Effector CD4-positive, alpha-beta T cell (primary cell): ENCODE measurements at regions not wholly inside any gene's neighbourhood (a gene's known extent, or its start where the extent isn't known, plus 50 kb on each side); places are given as distances from the start of the nearest gene placed in this dataset.
"Not testable (repeated sequence)": the region's sequence is repeated elsewhere in the genome, so short reads cannot be mapped to it uniquely, and the experiment has no call there.

Source experiments
- DNase-seq: peaks from one replicate; pipeline ENCODE4 v3.0.0-alpha.2; 2020

- DNase-seq: no peak
Measured at GRCh38 chr5:82534986-82535385, 256.8 kb upstream of the RPS23 start.

- not testable (repeated sequence) for DNase-seq
Measured at GRCh38 chr5:82532075-82532474, 253.9 kb upstream of the RPS23 start.

DNA sequence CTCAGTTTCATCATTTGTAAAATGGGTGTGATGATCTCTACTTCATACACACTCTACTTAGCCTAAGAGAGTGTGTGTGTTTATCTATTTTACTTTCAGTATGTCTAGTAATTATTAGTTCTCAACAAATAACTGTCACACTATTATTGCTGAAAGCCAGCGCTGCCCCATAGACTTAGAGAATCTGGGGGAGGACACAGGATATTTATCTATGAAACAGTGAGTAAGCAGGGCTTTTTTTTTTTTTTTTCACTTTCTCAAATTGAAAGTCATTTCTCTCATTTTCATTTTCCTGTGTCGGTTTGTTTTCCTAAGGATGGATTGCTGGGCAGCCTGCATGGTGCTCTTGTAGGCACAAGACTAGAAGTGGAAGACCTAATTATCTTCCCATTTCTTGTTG, 248.4 kb upstream of the RPS23 start:
- DNase-seq: no peak

- no peak for DNase-seq
Measured at GRCh38 chr5:82525626-82526025, 247.5 kb upstream of the RPS23 start.

GRCh38 chr5:82523633-82524032, 245.5 kb upstream of the RPS23 start:
- no peak for DNase-seq

- DNase-seq: no peak
Measured at GRCh38 chr5:82522897-82523296, 244.7 kb upstream of the RPS23 start.

- DNase-seq: no peak
Measured at GRCh38 chr5:82521431-82522051, 243.4 kb upstream of the RPS23 start.

- DNase-seq: no peak
Measured at GRCh38 chr5:82519558-82519957, 241.4 kb upstream of the RPS23 start.

GRCh38 chr5:82517544-82518075, 239.5 kb upstream of the RPS23 start:
- DNase-seq: no peak

- DNase-seq: no peak
Measured at GRCh38 chr5:82513738-82514137, 235.6 kb upstream of the RPS23 start.

GRCh38 chr5:82512025-82512424, 233.9 kb upstream of the RPS23 start:
- no peak for DNase-seq

DNA sequence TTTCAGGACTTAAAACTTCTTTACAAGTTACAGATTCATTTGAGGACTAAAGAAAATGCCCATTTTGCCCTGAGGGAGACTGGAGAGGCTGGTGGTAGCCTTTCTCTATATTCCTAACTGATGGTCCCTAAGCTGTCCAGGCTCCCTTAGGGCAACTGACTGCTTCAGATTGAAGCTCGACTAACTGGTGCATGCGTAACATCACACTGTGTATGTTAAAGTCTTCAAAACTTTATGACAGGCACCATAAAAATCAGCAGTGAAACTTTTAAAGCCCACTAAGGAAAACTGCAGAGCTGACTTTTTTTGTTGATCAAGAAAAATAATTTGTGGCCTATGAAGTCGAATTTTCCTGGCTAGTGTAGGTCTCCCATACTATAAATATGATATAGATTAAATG, 233.0 kb upstream of the RPS23 start:
- DNase-seq: no peak

- no peak for DNase-seq
Measured at GRCh38 chr5:82509762-82510161, 231.6 kb upstream of the RPS23 start.

DNA sequence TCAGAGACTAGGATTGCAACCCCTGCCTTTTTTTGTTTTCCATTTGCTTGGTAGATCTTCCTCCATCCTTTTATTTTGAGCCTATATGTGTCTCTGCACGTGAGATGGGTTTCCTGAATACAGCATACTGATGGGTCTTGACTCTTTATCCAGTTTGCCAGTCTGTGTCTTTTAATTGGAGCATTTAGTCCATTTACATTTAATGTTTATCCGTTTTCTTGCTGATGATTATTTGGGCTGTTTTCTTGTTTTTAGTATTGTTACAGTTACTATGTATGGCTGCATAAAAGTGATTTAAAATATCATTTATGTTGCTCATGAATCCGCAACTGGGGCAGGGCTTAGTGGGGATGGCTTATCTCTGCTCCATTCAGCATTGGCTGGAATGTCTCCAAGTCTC, 228.2 kb upstream of the RPS23 start:
- DNase-seq: not testable (repeated sequence)

DNA sequence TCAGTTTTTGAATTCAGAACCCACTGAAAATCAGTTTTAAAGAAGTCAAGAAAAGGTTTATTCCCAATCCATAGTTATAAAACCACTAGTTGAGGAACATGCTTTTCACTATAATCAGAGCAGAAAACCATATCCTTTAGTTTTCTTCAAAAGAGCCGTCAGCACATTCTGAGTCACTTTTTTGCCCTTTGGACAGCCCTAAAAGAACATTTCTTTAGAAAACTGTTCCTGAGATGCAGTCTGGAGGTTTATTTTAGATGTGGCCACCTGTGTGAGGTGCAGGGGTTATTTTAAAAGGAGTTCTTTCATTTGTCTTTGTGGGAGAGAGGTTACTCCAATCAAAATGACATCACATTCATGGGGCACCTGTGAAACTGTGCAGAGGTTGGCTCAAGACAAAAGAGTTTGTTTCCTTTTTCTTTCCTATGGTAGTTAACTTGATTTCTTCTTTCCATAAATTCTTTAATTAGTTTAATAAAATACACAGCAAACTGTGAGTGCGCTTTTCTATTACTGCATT, 221.6 kb upstream of the RPS23 start:
- no peak for DNase-seq

DNA sequence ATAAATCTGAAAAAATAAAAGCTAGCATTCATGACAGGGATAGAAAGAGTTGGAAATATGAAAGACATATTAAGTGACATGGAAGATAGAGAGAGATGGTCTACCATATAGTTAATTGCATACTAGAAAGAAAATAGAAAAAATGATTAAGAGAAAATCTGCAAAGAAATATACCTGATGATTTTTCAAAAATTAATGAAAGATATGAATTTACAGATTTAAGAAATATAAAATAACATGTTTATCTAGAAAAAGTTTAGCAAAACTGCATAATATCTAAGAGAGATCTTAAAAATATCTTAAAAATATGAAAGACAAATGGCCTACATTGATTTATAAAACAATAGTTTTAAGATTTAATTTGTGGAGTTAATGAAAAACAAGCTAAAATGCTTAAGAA, 219.1 kb upstream of the RPS23 start:
- DNase-seq: no peak

DNA sequence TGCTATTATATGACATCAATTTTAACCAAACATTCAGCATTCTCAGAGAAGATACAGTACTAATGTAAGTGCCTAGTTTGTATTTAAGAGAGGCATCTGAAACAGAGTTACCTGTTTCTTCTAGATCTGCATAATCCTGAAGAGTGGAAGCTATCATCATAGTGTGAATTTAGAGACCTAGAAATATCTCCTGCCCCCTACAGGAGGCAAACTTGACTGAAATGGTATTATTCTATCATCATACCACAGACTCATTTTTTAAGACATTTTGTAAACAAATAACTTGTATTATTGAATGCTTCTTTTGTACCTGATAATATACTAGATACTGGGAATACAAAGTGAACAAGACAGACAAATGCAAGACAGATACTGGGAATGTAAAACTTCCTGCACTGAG, 216.8 kb upstream of the RPS23 start:
- DNase-seq: no peak

DNA sequence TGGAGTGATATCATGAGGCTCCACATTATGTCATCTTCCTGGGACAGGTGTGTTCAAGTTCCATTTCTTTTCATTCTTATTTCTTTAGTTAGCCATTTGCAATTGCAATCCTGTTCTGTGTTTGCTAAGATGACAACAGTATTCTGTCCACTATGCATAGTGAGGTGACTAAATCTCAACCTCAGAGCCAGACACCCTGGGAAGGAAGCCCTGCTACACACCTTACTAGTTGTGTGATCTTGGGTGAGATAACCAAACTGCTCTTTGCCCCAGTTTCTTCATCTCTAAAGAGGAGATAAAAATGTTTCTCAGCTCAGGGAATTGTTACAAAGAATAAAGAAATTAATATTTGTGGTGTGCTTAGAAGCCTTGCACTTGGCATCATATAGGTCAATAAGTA, 215.1 kb upstream of the RPS23 start:
- no peak for DNase-seq

DNA sequence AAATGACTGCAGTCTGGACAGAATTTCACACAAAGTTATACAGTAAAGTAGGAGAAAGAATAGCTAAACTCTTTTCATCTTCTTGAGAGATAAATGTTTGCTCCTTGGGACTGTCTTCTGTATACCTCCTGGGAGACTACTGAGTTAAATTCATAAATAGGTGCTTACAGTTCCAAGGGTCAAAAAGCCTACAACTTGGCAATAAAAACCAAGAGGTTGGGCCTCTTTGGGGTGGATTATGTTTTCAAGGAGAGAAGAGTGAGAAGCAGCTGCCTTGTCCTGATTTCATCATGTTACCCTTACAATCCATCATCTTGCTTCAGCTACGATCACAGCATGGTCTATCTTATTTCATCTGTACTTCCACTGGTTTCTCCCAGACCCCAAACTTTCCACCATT, 213.2 kb upstream of the RPS23 start:
- DNase-seq: no peak

DNA sequence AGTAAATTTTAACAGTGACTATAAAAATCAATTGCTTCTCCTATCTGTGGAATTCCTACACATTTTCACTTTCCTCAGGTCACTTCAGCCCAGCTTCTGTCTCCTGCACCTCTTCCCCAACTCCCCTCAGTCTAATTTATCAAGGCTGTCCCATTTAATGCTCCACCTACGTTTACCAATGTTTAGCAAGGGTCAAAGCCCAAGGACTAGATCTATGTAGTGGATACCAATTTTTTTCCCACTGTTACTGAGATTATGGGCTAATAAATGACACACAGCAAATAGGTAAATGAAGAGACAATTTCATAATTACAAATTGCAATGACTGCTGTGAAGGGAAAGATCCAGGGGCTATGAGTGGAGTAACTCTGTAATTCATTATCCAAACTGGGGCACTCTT, 211.5 kb upstream of the RPS23 start:
- no peak for DNase-seq

DNA sequence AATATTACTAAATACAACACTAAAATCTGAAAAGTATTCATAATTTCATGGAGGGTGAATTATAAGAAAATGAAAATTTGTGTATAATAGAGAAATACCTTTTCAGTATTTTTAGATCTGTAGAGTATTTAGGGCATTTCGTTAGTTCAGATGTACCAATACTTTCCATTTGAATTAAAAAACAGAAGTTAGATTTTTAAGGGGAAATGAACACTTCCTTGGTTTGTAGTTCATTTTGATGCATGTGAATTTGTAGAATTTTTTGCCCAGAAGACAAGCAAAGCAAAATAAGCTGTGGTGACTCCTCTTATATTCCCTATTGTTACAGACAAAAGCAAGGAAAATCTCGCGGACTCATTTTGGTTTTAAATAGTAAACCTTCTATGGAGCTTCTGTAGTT, 209.0 kb upstream of the RPS23 start:
- no peak for DNase-seq

DNA sequence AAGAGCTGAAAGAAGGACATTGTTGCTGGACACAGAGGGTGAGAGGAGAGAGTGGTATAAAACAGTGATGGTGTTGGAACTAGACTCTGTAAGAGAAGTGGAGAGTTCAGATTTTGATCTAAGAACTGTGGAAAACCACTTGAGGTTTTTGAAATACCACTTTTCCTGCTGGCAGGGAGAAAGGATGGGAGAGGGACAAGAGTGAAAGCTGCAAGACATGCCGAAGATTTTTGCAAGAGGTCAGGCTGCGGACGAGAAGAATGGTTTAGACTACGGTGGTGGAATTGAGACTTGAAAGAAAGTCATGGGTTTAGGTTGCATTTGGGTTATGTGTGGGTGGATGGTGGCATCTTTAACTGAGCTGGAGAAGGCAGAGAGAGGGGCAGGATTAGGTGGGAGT, 202.2 kb upstream of the RPS23 start:
- no peak for DNase-seq

DNA sequence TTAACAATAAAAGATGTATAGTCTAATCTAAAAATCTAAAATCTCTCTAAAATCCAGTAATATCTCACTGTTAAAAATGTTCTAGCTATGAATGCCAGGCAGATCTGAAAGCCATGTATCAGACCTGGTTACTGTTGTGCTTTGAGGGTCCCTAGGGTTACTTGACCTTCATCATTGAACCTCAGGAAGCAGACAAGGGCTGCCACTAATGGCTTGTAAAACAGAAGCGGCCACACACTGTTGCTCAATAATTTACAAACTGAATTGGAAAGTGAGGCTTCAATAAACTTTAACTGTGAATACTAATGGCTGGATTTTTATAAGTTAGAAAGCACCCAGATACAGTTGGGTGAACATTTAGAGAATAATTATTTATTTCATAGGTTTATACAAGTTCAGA, 198.0 kb upstream of the RPS23 start:
- no peak for DNase-seq

DNA sequence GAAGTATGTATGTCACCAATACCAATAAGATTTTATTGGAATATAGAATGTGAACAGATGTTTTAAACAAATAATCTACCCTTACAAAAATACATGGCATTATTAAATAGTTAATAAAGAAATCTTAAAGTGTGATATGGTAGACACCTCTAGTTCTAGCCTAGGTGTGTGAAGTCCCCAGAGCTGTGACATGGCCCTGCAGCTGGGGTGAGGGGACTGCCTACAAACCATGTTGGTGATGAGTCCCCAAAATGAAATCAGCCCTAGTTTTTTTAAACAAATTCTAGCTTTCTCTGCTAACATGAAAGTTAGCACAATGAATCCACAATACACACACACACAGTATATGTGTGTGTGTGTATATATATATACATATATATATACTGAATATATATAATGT, 195.1 kb upstream of the RPS23 start:
- no peak for DNase-seq
